ENCODE measurements at regions not wholly inside any gene's neighbourhood (a gene's known extent, or its start where the extent isn't known, plus 50 kb on each side); places are given as distances from the start of the nearest gene placed in this dataset.

DNA sequence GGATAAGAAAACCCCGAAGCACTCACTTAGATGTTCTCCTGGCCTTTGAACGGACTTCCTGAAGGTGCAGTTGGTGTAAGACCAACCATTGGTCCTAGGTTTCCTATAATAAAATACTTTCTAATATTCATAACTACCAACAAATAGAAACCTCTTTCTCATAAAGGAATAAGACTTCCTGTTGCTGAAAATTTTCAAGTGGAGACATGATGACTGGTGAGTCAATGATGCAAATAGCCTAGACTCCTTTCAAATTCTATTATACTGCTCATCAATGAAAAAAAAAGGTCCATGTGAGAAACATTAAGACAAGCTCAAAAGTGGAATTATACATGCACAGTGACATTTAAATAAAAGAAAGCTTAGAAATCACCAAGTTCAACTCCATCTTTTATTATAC, 862.8 kb downstream of the FAM181B start:
- H3K4me3 ChIP-seq: no peak overlapping the region
- 45 to 49% (median 46%) methylated on average over 2 of the region's 2 CpGs for WGBS, 3 donors
- no peaks in the 10 kb centered on the region for H3K4me1 ChIP-seq (ENCODE audit: insufficient read depth)
- H3K36me3 ChIP-seq: no peaks in the 10 kb centered on the region
- TF ChIP-seq POLR2A (IDR thresholded peaks at IDR 0.05) (no peak), EP300 (IDR thresholded peaks at IDR 0.05) (no peak)
- TF ChIP-seq, protein P1, sequence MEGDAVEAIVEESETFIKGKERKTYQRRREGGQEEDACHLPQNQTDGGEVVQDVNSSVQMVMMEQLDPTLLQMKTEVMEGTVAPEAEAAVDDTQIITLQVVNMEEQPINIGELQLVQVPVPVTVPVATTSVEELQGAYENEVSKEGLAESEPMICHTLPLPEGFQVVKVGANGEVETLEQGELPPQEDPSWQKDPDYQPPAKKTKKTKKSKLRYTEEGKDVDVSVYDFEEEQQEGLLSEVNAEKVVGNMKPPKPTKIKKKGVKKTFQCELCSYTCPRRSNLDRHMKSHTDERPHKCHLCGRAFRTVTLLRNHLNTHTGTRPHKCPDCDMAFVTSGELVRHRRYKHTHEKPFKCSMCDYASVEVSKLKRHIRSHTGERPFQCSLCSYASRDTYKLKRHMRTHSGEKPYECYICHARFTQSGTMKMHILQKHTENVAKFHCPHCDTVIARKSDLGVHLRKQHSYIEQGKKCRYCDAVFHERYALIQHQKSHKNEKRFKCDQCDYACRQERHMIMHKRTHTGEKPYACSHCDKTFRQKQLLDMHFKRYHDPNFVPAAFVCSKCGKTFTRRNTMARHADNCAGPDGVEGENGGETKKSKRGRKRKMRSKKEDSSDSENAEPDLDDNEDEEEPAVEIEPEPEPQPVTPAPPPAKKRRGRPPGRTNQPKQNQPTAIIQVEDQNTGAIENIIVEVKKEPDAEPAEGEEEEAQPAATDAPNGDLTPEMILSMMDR (IDR thresholded peaks at IDR 0.05): no peak
- H3K27ac ChIP-seq: no peak overlapping the region
- H3K9me3 ChIP-seq: no peaks in the 10 kb centered on the region
- H3K27me3 ChIP-seq: no peaks in the 10 kb centered on the region
- no peak for DNase-seq
- intact Hi-C loops (cut with DNase I): no loop called here

DNA sequence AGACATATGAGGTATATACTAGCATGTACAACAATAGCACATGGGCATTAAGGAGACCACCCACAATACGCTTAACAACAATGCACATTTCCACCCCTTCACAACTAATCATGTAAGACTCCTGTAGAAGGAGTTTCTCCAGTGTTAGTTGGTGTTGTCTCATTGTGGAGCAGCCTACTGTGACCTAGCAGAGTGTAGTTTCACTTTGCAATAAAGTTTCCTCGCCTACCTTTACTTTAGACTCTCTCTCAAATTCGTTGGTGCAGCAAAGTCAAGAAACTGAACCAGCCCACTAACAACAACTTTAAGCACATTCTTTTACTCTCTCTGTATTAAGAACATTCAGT, 863.6 kb downstream of the FAM181B start:
- intact Hi-C loops (cut with DNase I): no loop called here
- Histone ChIP-seq H3K36me3 (no peaks in the 10 kb centered on the region), H3K4me3 (no peak overlapping the region), H3K9me3 (no peaks in the 10 kb centered on the region), H3K4me1 (ENCODE audit: insufficient read depth) (no peaks in the 10 kb centered on the region), H3K27me3 (no peaks in the 10 kb centered on the region), H3K27ac (no peak overlapping the region)
- no peak for DNase-seq
- TF ChIP-seq POLR2A (IDR thresholded peaks at IDR 0.05) (no peak), EP300 (IDR thresholded peaks at IDR 0.05) (no peak)
- TF ChIP-seq, protein P1 (IDR thresholded peaks at IDR 0.05): no peak
- 27 to 30% (median 30%) methylated on average over 3 of the region's 3 CpGs for WGBS, 3 donors

DNA sequence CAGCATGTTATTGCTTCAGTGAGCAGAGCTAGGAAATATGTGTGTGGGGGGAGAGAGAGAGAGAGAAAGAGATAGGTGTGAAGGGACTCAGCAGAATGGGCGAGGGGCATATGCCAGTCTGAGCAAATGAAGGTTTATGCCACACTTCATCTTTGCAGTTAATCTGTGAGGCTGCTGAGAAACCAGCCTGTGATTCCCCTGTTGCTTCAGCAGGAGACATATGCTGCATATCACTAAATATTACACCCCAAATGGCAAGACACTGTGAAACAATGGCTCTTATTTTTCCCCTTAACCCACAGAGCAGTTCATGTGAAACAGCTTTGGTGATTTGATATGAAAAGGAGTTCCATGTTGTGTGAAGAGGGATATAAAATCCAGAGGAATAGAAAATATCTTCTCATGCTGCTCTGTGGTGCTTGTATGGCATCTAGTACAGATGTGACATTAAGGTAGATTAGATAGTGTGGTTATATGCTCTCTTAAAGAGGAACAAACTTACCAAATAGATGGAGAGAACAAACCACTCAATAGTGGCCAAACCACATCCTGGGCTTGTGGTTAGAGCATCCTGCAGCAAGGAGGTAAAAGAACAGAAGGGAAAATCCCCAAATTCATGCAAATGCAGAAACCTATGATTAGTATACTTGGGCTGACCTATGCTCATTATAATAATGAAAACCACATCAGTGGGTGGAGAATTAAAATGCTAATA, 864.2 kb downstream of the FAM181B start:
- Histone ChIP-seq H3K9me3 (no peaks in the 10 kb centered on the region), H3K27ac (no peak overlapping the region), H3K4me3 (no peak overlapping the region), H3K27me3 (no peaks in the 10 kb centered on the region), H3K4me1 (ENCODE audit: insufficient read depth) (no peaks in the 10 kb centered on the region), H3K36me3 (no peaks in the 10 kb centered on the region)
- TF ChIP-seq EP300 (IDR thresholded peaks at IDR 0.05) (no peak), POLR2A (IDR thresholded peaks at IDR 0.05) (no peak)
- TF ChIP-seq, protein P1 (IDR thresholded peaks at IDR 0.05): no peak
- intact Hi-C loops (cut with DNase I): no loop called here
- no peak for DNase-seq
- WGBS, 3 donors: 51 to 78% (median 70%) methylated on average over 1 of the region's 1 CpG

DNA sequence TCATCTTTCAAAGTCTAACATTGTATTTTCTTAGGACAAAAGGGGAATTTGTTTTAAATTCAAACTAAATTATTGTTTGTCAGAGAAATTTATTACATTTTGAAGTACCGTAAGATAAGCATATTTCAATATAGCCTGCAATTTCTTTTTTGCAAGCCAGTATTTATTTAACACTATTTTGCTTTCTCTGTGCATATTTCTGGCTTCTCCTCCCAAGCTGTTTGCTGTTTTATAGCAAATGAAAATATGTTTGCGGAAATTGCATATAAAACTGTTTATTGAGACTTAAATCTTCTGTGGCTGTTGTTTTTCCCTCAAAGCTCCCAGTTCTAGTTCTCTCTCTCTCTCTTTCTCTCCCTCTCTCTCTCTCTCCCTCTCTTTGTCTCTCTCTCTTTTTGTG, 866.8 kb downstream of the FAM181B start:
- Histone ChIP-seq H3K9me3 (no peaks in the 10 kb centered on the region), H3K27ac (no peak overlapping the region), H3K36me3 (no peaks in the 10 kb centered on the region), H3K4me3 (no peak overlapping the region), H3K27me3 (no peaks in the 10 kb centered on the region), H3K4me1 (ENCODE audit: insufficient read depth) (no peaks in the 10 kb centered on the region)
- intact Hi-C loops (cut with DNase I): no loop called here
- no peak for DNase-seq
- WGBS, 3 donors: 19 to 35% (median 27%) methylated on average over 2 of the region's 2 CpGs
- TF ChIP-seq, protein P1 (IDR thresholded peaks at IDR 0.05): no peak
- TF ChIP-seq EP300 (IDR thresholded peaks at IDR 0.05): no peak
- no peak for TF ChIP-seq POLR2A (IDR thresholded peaks at IDR 0.05)
